WTC11 (cell line): ENCODE measurements at regions not wholly inside any gene's neighbourhood (a gene's known extent, or its start where the extent isn't known, plus 50 kb on each side); places are given as distances from the start of the nearest gene placed in this dataset.

Experiments
- ATAC-seq: fragments of 200-7000 bp; cut with Tn5 transposase; 2 replicates; pipeline ENCODE4 v1.10.0; 2021; ENCODE audit warnings: mild to moderate bottlenecking, moderate library complexity
- CTCF ChIA-PET: fragments of 300-600 bp; sonication (Branson Sonifier 250); formaldehyde crosslinking; loops from one replicate; lab custom pipeline; 2021; ENCODE audit warnings: antibody characterized with exemption; lab: Charles Lee
- POLR2A ChIA-PET: fragments of 350-600 bp; sonication (Branson Sonifier 250); formaldehyde crosslinking; loops from one replicate; lab custom pipeline; 2021; ENCODE audit warnings: antibody characterized with exemption; lab: Charles Lee
- DNase-seq: peaks from one replicate; pipeline ENCODE4 v3.0.0; 2021; ENCODE audit warnings: low spot score
- H3K27ac Mint-ChIP-seq: 2 replicates; pipeline ENCODE4 v1.8.0; 2021; ENCODE audit warnings: mixed read lengths
- H3K27me3 Mint-ChIP-seq: 2 replicates; pipeline ENCODE4 v1.8.0; 2021; ENCODE audit warnings: low read depth, mild to moderate bottlenecking, moderate library complexity, mixed read lengths
- H3K36me3 Mint-ChIP-seq: 2 replicates; pipeline ENCODE4 v1.8.0; 2021; ENCODE audit warnings: mixed read lengths
- H3K4me1 Mint-ChIP-seq: 2 replicates; pipeline ENCODE4 v1.8.0; 2022; ENCODE audit warnings: mixed read lengths
- H3K4me3 Mint-ChIP-seq: 2 replicates; pipeline ENCODE4 v1.8.0; 2021; ENCODE audit warnings: mild to moderate bottlenecking, moderate library complexity, mixed read lengths
- H3K9me3 Mint-ChIP-seq: 2 replicates; pipeline ENCODE4 v1.8.0; 2021; ENCODE audit warnings: mixed read lengths
- ATF6 ChIP-seq: sonication (generic); formaldehyde crosslinking; IDR thresholded peaks from 2 replicates; pipeline ENCODE4 v1.8.1; 2023; ENCODE audit warnings: mild to moderate bottlenecking, missing genetic modification reagents
- CDX4 ChIP-seq: fragments of 250-450 bp; sonication (Bioruptor Pico); IDR thresholded peaks from 2 replicates; pipeline ENCODE4 v1.9.0; 2021; ENCODE audit warnings: moderate library complexity, mild to moderate bottlenecking, inconsistent platforms, borderline replicate concordance
- E2F1 ChIP-seq: sonication (generic); formaldehyde crosslinking; IDR thresholded peaks from 2 replicates; pipeline ENCODE4 v1.8.0; 2022; ENCODE audit warnings: mild to moderate bottlenecking, missing genetic modification reagents
- GTF2I ChIP-seq: fragments of 250-450 bp; sonication (Bioruptor Pico); conservative IDR thresholded peaks from 2 replicates; pipeline ENCODE4 v1.4.0; 2021; ENCODE audit warnings: mild to moderate bottlenecking
- RELA ChIP-seq: sonication (generic); formaldehyde crosslinking; IDR thresholded peaks from 2 replicates; pipeline ENCODE4 v1.8.1; 2022; ENCODE audit warnings: missing genetic modification reagents, mild to moderate bottlenecking, borderline replicate concordance
- SOX15 ChIP-seq: fragments of 250-450 bp; sonication (Bioruptor Pico); IDR thresholded peaks from 2 replicates; pipeline ENCODE4 v1.9.0; 2021; ENCODE audit warnings: mild to moderate bottlenecking
- USF2 ChIP-seq: sonication (generic); formaldehyde crosslinking; IDR thresholded peaks from 2 replicates; pipeline ENCODE4 v1.8.1; 2023; ENCODE audit warnings: mild to moderate bottlenecking, missing genetic modification reagents, moderate library complexity
- ZNF263 ChIP-seq: sonication (generic); formaldehyde crosslinking; IDR thresholded peaks from 2 replicates; pipeline ENCODE4 v1.8.1; 2022; ENCODE audit warnings: low read depth, mild to moderate bottlenecking, moderate library complexity, missing genetic modification reagents
- ZNF416 ChIP-seq: fragments of 250-450 bp; sonication (Bioruptor Pico); IDR thresholded peaks from 2 replicates; pipeline ENCODE4 v1.9.0; 2021; ENCODE audit warnings: mild to moderate bottlenecking, inconsistent platforms
- TF ChIP-seq, protein P1 (sequence below): sonication (generic); formaldehyde crosslinking; IDR thresholded peaks from 2 replicates; pipeline ENCODE4 v1.8.0; 2022; ENCODE audit warnings: missing genetic modification reagents

DNA sequence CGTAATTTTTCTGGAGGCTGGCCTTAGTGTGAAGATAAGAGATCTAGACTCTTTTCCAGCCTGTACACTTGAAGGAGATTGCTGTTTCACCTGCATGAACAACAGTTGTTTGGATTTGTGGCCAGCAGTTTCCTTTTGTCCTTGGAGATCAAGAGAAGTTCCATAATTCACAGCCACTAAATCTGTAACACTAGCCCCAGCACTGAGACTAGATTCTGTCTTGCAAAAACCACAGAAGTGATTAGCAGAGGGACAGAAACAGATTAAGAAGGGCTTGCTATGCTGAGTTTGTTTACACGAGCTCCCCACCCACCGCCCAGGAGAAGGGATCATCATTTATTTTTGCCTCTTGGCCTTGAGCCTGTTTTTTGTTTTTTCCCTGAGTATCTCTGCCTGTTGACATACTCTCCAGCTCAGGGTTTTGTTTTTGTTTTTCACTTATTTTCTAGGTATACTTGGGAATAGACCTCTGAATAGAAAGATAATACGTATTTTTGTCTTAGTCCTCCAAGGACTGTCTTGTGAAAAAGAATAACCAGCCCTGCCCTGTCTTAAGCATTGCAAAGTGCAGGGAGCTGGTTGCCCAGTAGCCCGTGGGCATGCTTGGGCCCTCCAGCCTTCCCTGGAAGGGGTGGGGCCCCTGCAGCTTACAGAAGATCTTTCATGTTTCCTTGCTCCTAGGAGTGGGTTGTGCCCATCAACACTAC, 93.1 kb upstream of the SOX4 start:
- Mint-ChIP-seq H3K9me3 (peaks cover 4% of the 10 kb centered on the region; the same call in 1 of the 2 replicates), H3K27me3 (no peaks in the 10 kb centered on the region), H3K36me3 (no peaks in the 10 kb centered on the region), H3K4me3 (no peak overlapping the region), H3K4me1 (no peaks in the 10 kb centered on the region), H3K27ac (no peak overlapping the region)
- DNase-seq, result no peak
- ATAC-seq, result no peak
- ChIA-PET CTCF (no interaction called here), POLR2A (no interaction called here)
- TF ChIP-seq, protein P1, sequence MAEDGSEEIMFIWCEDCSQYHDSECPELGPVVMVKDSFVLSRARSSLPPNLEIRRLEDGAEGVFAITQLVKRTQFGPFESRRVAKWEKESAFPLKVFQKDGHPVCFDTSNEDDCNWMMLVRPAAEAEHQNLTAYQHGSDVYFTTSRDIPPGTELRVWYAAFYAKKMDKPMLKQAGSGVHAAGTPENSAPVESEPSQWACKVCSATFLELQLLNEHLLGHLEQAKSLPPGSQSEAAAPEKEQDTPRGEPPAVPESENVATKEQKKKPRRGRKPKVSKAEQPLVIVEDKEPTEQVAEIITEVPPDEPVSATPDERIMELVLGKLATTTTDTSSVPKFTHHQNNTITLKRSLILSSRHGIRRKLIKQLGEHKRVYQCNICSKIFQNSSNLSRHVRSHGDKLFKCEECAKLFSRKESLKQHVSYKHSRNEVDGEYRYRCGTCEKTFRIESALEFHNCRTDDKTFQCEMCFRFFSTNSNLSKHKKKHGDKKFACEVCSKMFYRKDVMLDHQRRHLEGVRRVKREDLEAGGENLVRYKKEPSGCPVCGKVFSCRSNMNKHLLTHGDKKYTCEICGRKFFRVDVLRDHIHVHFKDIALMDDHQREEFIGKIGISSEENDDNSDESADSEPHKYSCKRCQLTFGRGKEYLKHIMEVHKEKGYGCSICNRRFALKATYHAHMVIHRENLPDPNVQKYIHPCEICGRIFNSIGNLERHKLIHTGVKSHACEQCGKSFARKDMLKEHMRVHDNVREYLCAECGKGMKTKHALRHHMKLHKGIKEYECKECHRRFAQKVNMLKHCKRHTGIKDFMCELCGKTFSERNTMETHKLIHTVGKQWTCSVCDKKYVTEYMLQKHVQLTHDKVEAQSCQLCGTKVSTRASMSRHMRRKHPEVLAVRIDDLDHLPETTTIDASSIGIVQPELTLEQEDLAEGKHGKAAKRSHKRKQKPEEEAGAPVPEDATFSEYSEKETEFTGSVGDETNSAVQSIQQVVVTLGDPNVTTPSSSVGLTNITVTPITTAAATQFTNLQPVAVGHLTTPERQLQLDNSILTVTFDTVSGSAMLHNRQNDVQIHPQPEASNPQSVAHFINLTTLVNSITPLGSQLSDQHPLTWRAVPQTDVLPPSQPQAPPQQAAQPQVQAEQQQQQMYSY (CRISPR knock-in tag), result no peak
- TF ChIP-seq SOX15 (CRISPR knock-in tag), result no peak
- TF ChIP-seq RELA (CRISPR knock-in tag), result no peak
- TF ChIP-seq CDX4 (CRISPR knock-in tag), result no peak
- TF ChIP-seq GTF2I (CRISPR knock-in tag), result no peak
- no peak for TF ChIP-seq ZNF416

DNA sequence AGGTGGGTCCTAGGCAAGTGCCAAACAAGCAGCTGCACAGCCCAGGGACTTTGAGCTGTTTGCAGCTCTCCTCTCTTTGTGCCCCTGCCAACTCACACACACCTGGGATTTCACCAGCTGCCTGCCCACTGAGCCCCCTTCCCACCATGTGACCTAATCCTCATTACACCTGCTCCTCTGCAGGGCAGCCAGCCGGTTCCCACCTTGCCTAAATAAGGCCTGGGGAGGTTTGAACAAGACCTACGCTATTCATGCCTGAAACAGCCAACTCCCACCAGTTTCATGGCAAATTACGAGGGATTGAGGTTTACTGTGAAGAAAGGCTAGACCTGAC, 92.6 kb upstream of the SOX4 start:
- ATAC-seq (no peak), DNase-seq (no peak)
- no peak overlapping the region for H3K27ac Mint-ChIP-seq
- H3K4me1 Mint-ChIP-seq, result no peaks in the 10 kb centered on the region
- ChIA-PET CTCF (no interaction called here), POLR2A (no interaction called here)
- H3K4me3 Mint-ChIP-seq, result no peak overlapping the region
- H3K9me3 Mint-ChIP-seq, result peaks cover 4% of the 10 kb centered on the region; the same call in 1 of the 2 replicates
- TF ChIP-seq USF2 (CRISPR knock-in tag), result peak; percentile 22; the same call in 1 of the 2 replicates
- no peak for TF ChIP-seq ATF6 (CRISPR knock-in tag)
- H3K27me3 Mint-ChIP-seq, result no peaks in the 10 kb centered on the region
- H3K36me3 Mint-ChIP-seq, result no peaks in the 10 kb centered on the region

DNA sequence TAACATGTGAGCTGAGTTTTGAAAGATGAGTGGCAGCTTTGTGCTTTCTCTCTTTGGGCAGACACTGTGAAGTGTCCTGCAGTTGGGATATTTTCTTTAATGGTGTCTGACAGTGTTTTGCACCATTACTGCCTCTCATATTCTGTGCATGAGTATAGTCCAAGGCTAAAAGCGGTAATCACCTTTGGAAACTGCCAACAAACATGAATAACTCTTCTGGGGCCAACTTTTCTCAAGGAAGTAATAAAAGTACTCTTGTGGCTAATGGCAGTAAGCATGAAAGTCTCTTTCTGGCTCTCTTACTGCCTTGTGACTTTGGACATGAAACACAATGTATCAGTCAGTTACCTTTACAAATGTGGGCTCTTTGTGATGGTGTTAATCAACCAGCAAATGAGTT, 91.7 kb upstream of the SOX4 start:
- Mint-ChIP-seq H3K27me3 (no peaks in the 10 kb centered on the region), H3K27ac (no peak overlapping the region), H3K4me3 (no peak overlapping the region), H3K9me3 (peaks cover 4% of the 10 kb centered on the region; the same call in 1 of the 2 replicates), H3K36me3 (no peaks in the 10 kb centered on the region), H3K4me1 (no peaks in the 10 kb centered on the region)
- CTCF ChIA-PET, result no interaction called here
- POLR2A ChIA-PET, result no interaction called here
- DNase-seq, result no peak
- no peak for ATAC-seq
- TF ChIP-seq ZNF416 (no peak), E2F1 (CRISPR knock-in tag) (no peak), ZNF263 (CRISPR knock-in tag) (no peak)
